GM19328 (cell line): ENCODE measurements at regions not wholly inside any gene's neighbourhood (a gene's known extent, or its start where the extent isn't known, plus 50 kb on each side); places are given as distances from the start of the nearest gene placed in this dataset.

Experiments
- ATAC-seq: cut with Tn5 transposase; IDR thresholded peaks from one replicate; pipeline ENCODE4 v1.9.1; 2021; ENCODE audit warnings: mild to moderate bottlenecking, moderate library complexity; ENCODE audit not compliant: unreplicated experiment

- ATAC-seq, result no peak
Measured at GRCh38 chr5:167950126-167950721, 341.2 kb upstream of the WWC1 start.

DNA sequence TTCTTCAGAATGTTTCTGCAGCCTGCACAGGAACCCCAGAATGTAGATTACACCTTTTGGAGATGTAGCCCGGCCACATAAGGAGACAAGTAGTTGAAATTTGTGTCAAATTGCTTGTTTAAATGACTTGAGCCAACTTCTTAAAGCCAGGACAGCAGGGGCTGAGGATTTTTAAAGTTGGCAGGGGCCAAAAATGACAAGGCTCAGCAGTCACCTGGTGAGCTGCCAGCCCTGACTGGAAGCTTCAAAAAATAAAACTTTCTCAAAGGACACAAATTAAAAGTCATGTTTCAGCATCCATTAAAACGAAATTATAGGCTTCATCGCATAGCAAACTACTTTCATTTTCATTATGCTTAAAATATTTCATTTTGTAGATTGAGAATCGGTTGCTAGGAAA is 340.3 kb upstream of the WWC1 start:
- no peak for ATAC-seq

- no peak for ATAC-seq
Measured at GRCh38 chr5:167952278-167952995, 339.0 kb upstream of the WWC1 start.

GRCh38 chr5:167953151-167953798 is 338.2 kb upstream of the WWC1 start:
- ATAC-seq, result no peak

GRCh38 chr5:167961731-167962130 is 329.7 kb upstream of the WWC1 start:
- ATAC-seq, result no peak

GRCh38 chr5:167964529-167964928 is 326.9 kb upstream of the WWC1 start:
- no peak for ATAC-seq

- ATAC-seq, result no peak
Measured at GRCh38 chr5:167965710-167966109, 325.7 kb upstream of the WWC1 start.

- no peak for ATAC-seq
Measured at GRCh38 chr5:167966979-167967378, 324.5 kb upstream of the WWC1 start.

DNA sequence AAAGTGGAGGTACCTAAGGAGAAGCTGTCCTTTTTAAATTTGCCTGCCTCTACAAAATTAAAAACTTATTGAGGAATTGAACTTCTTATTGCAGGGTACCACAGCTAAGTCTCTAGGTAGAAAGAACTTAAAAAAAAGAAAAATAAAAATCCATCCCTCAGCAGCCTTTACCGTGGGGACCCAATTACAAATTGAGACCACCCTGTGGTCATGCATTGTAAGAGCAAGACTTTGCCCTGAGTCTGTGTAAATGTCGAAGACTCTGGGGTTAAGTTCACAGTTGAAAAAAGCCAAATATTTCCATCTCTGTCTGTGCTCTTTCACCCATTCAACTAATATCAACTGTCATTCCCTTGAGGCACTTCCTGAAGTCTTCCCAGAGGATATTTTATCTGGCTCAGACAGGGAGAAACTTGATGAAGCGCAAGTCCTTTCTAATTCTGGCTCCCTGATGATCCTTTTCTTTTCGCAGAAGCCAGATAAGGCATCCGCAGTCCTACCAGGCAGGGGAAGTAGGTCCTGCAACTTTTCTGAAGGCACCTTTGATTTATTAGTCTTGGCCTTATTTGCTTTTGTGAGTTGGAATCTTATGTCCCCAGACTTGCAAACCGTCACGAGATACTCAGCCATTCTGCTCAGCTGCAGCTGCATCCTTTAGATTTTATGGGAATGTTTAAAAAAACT is 323.8 kb upstream of the WWC1 start:
- ATAC-seq, result no peak

GRCh38 chr5:167968837-167969236 is 322.6 kb upstream of the WWC1 start:
- ATAC-seq, result no peak

- peak; percentile 58 for ATAC-seq
Measured at GRCh38 chr5:167969998-167970397, 321.4 kb upstream of the WWC1 start.

- ATAC-seq, result no peak
Measured at GRCh38 chr5:167971706-167972105, 319.7 kb upstream of the WWC1 start.

DNA sequence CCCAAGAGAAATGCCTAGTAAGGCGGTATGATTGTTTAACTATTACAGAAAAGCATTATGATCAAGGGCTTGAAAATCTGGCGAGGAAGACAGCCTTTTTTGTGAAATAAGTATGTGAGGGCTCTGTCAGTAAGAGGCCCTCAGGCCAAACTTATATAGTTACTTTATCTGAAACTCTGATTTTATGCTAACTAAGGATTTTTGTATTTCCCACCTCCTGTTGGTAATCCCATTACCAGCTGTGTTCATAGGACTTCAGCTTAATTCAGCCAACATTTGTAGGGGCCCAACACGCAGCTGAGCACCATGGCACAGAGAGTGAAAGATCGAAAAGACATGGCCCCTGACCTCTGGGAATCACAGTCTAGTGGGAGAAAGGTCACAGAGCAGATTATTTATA is 318.3 kb upstream of the WWC1 start:
- no peak for ATAC-seq

DNA sequence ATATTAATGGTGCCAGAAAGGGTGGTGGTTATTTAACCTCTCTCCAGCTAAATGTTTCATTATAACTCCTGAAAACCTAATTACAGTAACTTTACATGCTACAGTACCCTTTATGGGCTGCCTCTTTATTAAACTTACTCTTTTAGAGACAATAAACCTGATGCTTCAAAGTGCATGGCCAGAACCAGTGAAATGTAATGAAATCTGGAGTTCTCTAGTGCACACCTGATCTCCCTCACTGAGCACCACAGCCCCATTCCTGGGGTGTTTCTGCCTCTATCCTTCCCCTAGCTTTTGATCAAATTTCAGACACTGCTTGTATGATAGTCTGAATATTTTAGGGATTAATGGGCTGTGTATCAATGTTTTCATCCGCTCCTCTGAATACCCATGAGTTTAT is 306.5 kb upstream of the WWC1 start:
- no peak for ATAC-seq

- no peak for ATAC-seq
Measured at GRCh38 chr5:167985373-167985772, 306.1 kb upstream of the WWC1 start.

GRCh38 chr5:167987490-167988280 is 303.8 kb upstream of the WWC1 start:
- no peak for ATAC-seq

- ATAC-seq, result no peak
Measured at GRCh38 chr5:167992868-167993267, 298.6 kb upstream of the WWC1 start.

GRCh38 chr5:167993771-167994170 is 297.7 kb upstream of the WWC1 start:
- no peak for ATAC-seq

DNA sequence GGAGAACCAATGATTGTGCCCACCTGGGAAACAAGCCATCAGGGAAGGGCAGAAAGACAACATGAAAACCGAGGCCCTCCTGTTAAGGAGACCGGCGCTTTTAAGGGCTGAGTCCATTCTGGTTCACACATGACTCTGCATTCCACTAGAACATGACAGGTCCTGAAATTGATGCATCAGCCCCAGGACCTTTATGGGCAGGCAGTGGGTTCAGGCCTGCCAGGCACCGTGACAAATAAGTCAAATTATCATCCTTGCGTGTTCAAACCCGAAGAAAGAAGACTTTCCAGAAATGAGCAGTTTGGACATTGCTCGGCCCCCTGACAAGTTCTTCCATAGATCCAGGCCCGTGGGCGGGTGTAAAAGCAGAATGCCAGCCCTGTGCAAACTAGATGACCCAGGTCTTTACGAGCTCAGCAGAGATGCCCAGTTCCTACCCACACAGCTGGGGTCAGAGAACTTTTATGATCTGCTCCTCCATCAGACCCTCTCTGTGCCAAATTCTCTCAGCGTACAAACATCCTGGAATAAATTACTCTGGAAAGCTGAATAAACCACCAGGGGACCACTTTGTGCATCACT is 295.5 kb upstream of the WWC1 start:
- no peak for ATAC-seq

DNA sequence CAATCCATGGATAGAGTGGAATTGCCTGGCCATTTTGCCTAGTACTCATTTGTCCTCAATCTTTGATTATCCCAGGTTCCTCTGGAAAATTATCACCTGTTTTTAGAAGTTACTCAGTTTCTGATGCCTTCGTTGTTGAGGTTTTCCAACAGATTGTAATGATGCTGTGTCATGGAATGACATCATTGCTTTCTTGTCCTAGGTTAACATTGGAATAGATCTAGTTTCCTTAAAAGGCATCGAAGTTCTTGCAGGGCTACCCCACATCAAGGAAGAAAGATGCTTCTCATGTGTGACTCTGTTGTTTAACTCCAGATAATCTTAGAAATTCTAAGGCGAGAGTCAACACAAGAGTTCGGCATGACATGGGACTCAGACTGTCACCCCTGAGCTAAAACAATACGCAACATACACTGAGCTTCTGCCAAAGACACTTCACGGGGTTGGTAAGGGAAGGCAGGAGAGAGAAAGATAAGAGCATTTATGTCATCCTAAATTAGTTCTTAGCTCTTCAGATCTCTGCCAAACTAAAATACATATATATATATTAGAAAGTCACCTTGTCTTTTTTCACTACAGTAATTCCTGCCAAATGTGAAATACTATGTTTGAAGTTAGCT is 293.2 kb upstream of the WWC1 start:
- ATAC-seq, result no peak
